HEK293 (cell line): ENCODE measurements at regions not wholly inside any gene's neighbourhood (a gene's known extent, or its start where the extent isn't known, plus 50 kb on each side); places are given as distances from the start of the nearest gene placed in this dataset.

Experiments used
- CTCF ChIA-PET: fragments of 350-600 bp; formaldehyde crosslinking; extraction: SDS; loops from one replicate; lab custom pipeline; 2021; ENCODE audit warnings: antibody characterized with exemption; lab: Yijun Ruan, JAX
- POLR2A ChIA-PET: fragments of 300-600 bp; formaldehyde crosslinking; extraction: SDS; loops from one replicate; lab custom pipeline; 2020; ENCODE audit warnings: antibody characterized with exemption, inconsistent platforms; lab: Yijun Ruan, JAX
- H3K27ac ChIP-seq: fragments of 200-500 bp; sonication (Bioruptor generic); 2 replicates; pipeline ENCODE4 v1.5.1; 2014; ENCODE audit warnings: low read depth, low read length, control low read depth, inconsistent platforms; ENCODE audit errors: extremely low read depth
- H3K36me3 ChIP-seq, 2 experiments: fragments of 200-500 bp in 1 of 2; sonication (Bioruptor generic) in 1 of 2; 1 replicate in 1 of 2; 2 replicates in 1 of 2; pipeline ENCODE4 v1.5.1; 2014 to 2017; ENCODE audit warnings: inconsistent platforms in 2 of 2, low read length in 2 of 2; ENCODE audit not compliant: control insufficient read depth in 2 of 2, insufficient read depth in 1 of 2
- H3K4me1 ChIP-seq: fragments of 200-500 bp; sonication (Bioruptor generic); 2 replicates; pipeline ENCODE4 v1.5.1; 2014; ENCODE audit warnings: mild to moderate bottlenecking, low read length, inconsistent platforms; ENCODE audit not compliant: control insufficient read depth, insufficient read depth
- H3K4me3 ChIP-seq: 2 replicates; pipeline ENCODE4 v1.5.1; 2011; ENCODE audit warnings: low read depth, mild to moderate bottlenecking, control low read depth, low read length, moderate library complexity
- H3K9me3 ChIP-seq: fragments of 200-500 bp; sonication (Bioruptor generic); 2 replicates; pipeline ENCODE4 v1.5.1; 2014; ENCODE audit warnings: low read depth, low read length, inconsistent platforms; ENCODE audit not compliant: control insufficient read depth, insufficient read depth
- GFI1B ChIP-seq: fragments of 450-650 bp; formaldehyde crosslinking; IDR thresholded peaks from 2 replicates; pipeline ENCODE4 v1.5.1; 2016; ENCODE audit warnings: missing biosample characterization, missing genetic modification characterization
- GLIS1 ChIP-seq: fragments of 450-650 bp; formaldehyde crosslinking; IDR thresholded peaks from 2 replicates; pipeline ENCODE4 v1.5.1; 2016; ENCODE audit warnings: missing biosample characterization, missing genetic modification characterization
- HOXA7 ChIP-seq: sonication (generic); formaldehyde crosslinking; IDR thresholded peaks from 2 replicates; pipeline ENCODE4 v1.8.1; 2022; ENCODE audit warnings: missing genetic modification reagents, borderline replicate concordance
- KLF10 ChIP-seq: fragments of 450-650 bp; IDR thresholded peaks from 2 replicates; pipeline ENCODE4 v1.5.1; 2018; ENCODE audit warnings: missing biosample characterization, mild to moderate bottlenecking, missing genetic modification characterization
- KLF16 ChIP-seq: fragments of 450-650 bp; formaldehyde crosslinking; IDR thresholded peaks from 2 replicates; pipeline ENCODE4 v1.5.1; 2017; ENCODE audit warnings: missing biosample characterization, missing genetic modification characterization
- KLF8 ChIP-seq: fragments of 450-650 bp; formaldehyde crosslinking; IDR thresholded peaks from 2 replicates; pipeline ENCODE4 v1.5.1; 2016; ENCODE audit warnings: missing biosample characterization, missing genetic modification characterization
- MYNN ChIP-seq: fragments of 450-650 bp; formaldehyde crosslinking; IDR thresholded peaks from 2 replicates; pipeline ENCODE4 v1.5.1; 2016; ENCODE audit warnings: missing biosample characterization, missing genetic modification characterization, borderline replicate concordance
- PBX3 ChIP-seq: sonication (generic); formaldehyde crosslinking; IDR thresholded peaks from 2 replicates; pipeline ENCODE4 v1.8.1; 2022; ENCODE audit warnings: mild to moderate bottlenecking, moderate library complexity, missing genetic modification reagents
- REPIN1 ChIP-seq: fragments of 450-650 bp; formaldehyde crosslinking; IDR thresholded peaks from 2 replicates; pipeline ENCODE4 v1.5.1; 2017; ENCODE audit warnings: missing biosample characterization, missing genetic modification characterization, low read depth
- SCRT1 ChIP-seq: fragments of 450-650 bp; formaldehyde crosslinking; IDR thresholded peaks from 2 replicates; pipeline ENCODE4 v1.5.1; 2016; ENCODE audit warnings: missing biosample characterization, missing genetic modification characterization, borderline replicate concordance
- SP7 ChIP-seq: fragments of 450-650 bp; formaldehyde crosslinking; IDR thresholded peaks from 2 replicates; pipeline ENCODE4 v1.5.1; 2016; ENCODE audit warnings: missing biosample characterization, missing genetic modification characterization
- ZBTB20 ChIP-seq: fragments of 450-650 bp; formaldehyde crosslinking; IDR thresholded peaks from 2 replicates; pipeline ENCODE4 v1.5.1; 2016; ENCODE audit warnings: missing biosample characterization, missing genetic modification characterization
- ZFP3 ChIP-seq: fragments of 450-650 bp; formaldehyde crosslinking; IDR thresholded peaks from 2 replicates; pipeline ENCODE4 v1.5.1; 2016; ENCODE audit warnings: low read depth, missing biosample characterization, missing genetic modification characterization
- ZNF18 ChIP-seq: fragments of 450-650 bp; formaldehyde crosslinking; IDR thresholded peaks from 2 replicates; pipeline ENCODE4 v1.5.1; 2016; ENCODE audit warnings: missing biosample characterization, missing genetic modification characterization
- ZNF19 ChIP-seq: fragments of 450-650 bp; formaldehyde crosslinking; IDR thresholded peaks from 2 replicates; pipeline ENCODE4; 2016; ENCODE audit warnings: missing biosample characterization, missing genetic modification characterization, low read depth
- ZNF239 ChIP-seq: fragments of 450-650 bp; formaldehyde crosslinking; IDR thresholded peaks from 2 replicates; pipeline ENCODE4 v1.5.1; 2016; ENCODE audit warnings: missing biosample characterization, missing genetic modification characterization
- ZNF266 ChIP-seq: fragments of 450-650 bp; formaldehyde crosslinking; IDR thresholded peaks from 2 replicates; pipeline ENCODE4 v1.5.1; 2016; ENCODE audit warnings: missing biosample characterization, missing genetic modification characterization, low read depth
- ZNF311 ChIP-seq: fragments of 450-650 bp; formaldehyde crosslinking; IDR thresholded peaks from 2 replicates; pipeline ENCODE4 v1.5.1; 2017; ENCODE audit warnings: missing biosample characterization, missing genetic modification characterization, borderline replicate concordance
- ZNF37A ChIP-seq: fragments of 450-650 bp; IDR thresholded peaks from 2 replicates; pipeline ENCODE4 v1.5.1; 2018; ENCODE audit warnings: missing biosample characterization, missing genetic modification characterization
- ZNF394 ChIP-seq: fragments of 450-650 bp; formaldehyde crosslinking; IDR thresholded peaks from 2 replicates; pipeline ENCODE4 v1.5.1; 2016; ENCODE audit warnings: missing biosample characterization, missing genetic modification characterization, mild to moderate bottlenecking, moderate library complexity, borderline replicate concordance
- ZNF433 ChIP-seq: fragments of 450-650 bp; formaldehyde crosslinking; IDR thresholded peaks from 2 replicates; pipeline ENCODE4 v1.5.1; 2016; ENCODE audit warnings: missing biosample characterization, missing genetic modification characterization, low read depth
- ZNF48 ChIP-seq: fragments of 450-650 bp; formaldehyde crosslinking; IDR thresholded peaks from 2 replicates; pipeline ENCODE4 v1.5.1; 2016; ENCODE audit warnings: missing biosample characterization, missing genetic modification characterization
- ZNF521 ChIP-seq: fragments of 450-650 bp; formaldehyde crosslinking; IDR thresholded peaks from 2 replicates; pipeline ENCODE4 v1.5.1; 2017; ENCODE audit warnings: missing biosample characterization, mild to moderate bottlenecking, missing genetic modification characterization
- ZNF544 ChIP-seq: fragments of 450-650 bp; formaldehyde crosslinking; IDR thresholded peaks from 2 replicates; pipeline ENCODE4 v1.5.0; 2017; ENCODE audit warnings: missing biosample characterization, missing genetic modification characterization
- ZNF677 ChIP-seq: fragments of 450-650 bp; IDR thresholded peaks from 2 replicates; pipeline ENCODE4 v1.5.0; 2018; ENCODE audit warnings: missing biosample characterization, mild to moderate bottlenecking, missing genetic modification characterization, moderate library complexity
- TF ChIP-seq, protein P1 (sequence below): fragments of 450-650 bp; formaldehyde crosslinking; IDR thresholded peaks from 2 replicates; pipeline ENCODE4 v1.5.1; 2016; ENCODE audit warnings: missing biosample characterization, missing genetic modification characterization

GRCh38 chr4:178241601-178242118 is 799.4 kb upstream of the AGA start:
- H3K4me3 ChIP-seq: no peak overlapping the region
- no peaks in the 10 kb centered on the region for H3K4me1 ChIP-seq
- no peaks in the 10 kb centered on the region for H3K9me3 ChIP-seq
- no peaks in the 10 kb centered on the region for H3K36me3 ChIP-seq
- CTCF ChIA-PET: no interaction called here
- TF ChIP-seq ZNF311 (tag by site-specific recombination) (no peak), ZNF394 (no peak), ZNF37A (tag by site-specific recombination) (no peak), ZNF677 (tag by site-specific recombination) (no peak), ZNF433 (no peak), SP7 (tag by site-specific recombination) (no peak), KLF10 (tag by site-specific recombination) (no peak), KLF16 (tag by site-specific recombination) (no peak), KLF8 (tag by site-specific recombination) (no peak), ZNF48 (tag by site-specific recombination) (no peak), ZNF239 (tag by site-specific recombination) (no peak), ZNF544 (tag by site-specific recombination) (no peak), ZNF266 (no peak), ZFP3 (tag by site-specific recombination) (no peak), SCRT1 (tag by site-specific recombination) (no peak), ZNF19 (tag by site-specific recombination) (no peak), PBX3 (CRISPR knock-in tag) (no peak)
- H3K27ac ChIP-seq: no peak overlapping the region
- POLR2A ChIA-PET: no interaction called here

DNA sequence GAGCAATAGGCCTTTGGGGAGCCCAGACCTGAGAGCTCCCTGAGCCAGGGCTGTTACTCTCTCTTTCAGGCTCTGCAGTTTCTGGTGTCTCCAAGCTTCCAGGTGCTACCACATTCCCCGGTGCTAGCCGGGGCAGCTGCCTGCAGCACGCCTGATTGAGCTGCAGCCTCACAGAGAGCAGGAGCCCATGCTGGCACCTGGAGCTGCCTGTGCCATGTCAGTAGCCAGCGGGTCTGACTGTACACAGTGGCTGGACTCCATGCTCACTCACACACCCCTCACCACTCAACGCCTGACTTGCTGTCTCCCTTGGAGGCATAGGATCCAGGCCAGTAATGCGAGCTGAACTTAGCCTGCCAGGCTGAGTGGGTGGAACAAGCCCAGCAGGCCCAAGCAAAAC is 800.4 kb upstream of the AGA start:
- TF ChIP-seq ZNF48 (tag by site-specific recombination) (no peak), MYNN (tag by site-specific recombination) (no peak), HOXA7 (CRISPR knock-in tag) (no peak), ZNF18 (no peak), GFI1B (no peak), REPIN1 (tag by site-specific recombination) (no peak), ZBTB20 (tag by site-specific recombination) (no peak), ZNF521 (tag by site-specific recombination) (no peak), GLIS1 (tag by site-specific recombination) (no peak)
- TF ChIP-seq, protein P1, sequence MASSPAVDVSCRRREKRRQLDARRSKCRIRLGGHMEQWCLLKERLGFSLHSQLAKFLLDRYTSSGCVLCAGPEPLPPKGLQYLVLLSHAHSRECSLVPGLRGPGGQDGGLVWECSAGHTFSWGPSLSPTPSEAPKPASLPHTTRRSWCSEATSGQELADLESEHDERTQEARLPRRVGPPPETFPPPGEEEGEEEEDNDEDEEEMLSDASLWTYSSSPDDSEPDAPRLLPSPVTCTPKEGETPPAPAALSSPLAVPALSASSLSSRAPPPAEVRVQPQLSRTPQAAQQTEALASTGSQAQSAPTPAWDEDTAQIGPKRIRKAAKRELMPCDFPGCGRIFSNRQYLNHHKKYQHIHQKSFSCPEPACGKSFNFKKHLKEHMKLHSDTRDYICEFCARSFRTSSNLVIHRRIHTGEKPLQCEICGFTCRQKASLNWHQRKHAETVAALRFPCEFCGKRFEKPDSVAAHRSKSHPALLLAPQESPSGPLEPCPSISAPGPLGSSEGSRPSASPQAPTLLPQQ (tag by site-specific recombination): no peak
- Histone ChIP-seq H3K27ac (no peak overlapping the region), H3K4me1 (no peaks in the 10 kb centered on the region), H3K9me3 (no peaks in the 10 kb centered on the region), H3K36me3 (no peaks in the 10 kb centered on the region), H3K4me3 (no peak overlapping the region)
- ChIA-PET POLR2A (no interaction called here), CTCF (no interaction called here)
